HCT116 (cell line): ENCODE measurements at regions not wholly inside any gene's neighbourhood (a gene's known extent, or its start where the extent isn't known, plus 50 kb on each side); places are given as distances from the start of the nearest gene placed in this dataset.

ENCODE experiments used
- ATAC-seq: fragments of 200-7000 bp; cut with Tn5 transposase; 2 replicates; pipeline ENCODE4 v1.9.1; 2020; ENCODE audit warnings: mild to moderate bottlenecking, moderate library complexity
- BruUV-seq: library from RNA; stranded (reverse); fragments of 400-500 nt; replicated peaks from 2 replicates; lab custom pipeline; 2021; lab: Mats Ljungman, UMichigan
- CTCF ChIA-PET: fragments of 300-600 bp; sonication (Branson Sonifier 250); formaldehyde crosslinking; loops from one replicate; lab custom pipeline; 2021; ENCODE audit warnings: antibody characterized with exemption; lab: Charles Lee
- POLR2A ChIA-PET: fragments of 300-600, 350-600 bp; sonication (Branson Sonifier 250); formaldehyde crosslinking; loops from one replicate; lab custom pipeline; 2021; ENCODE audit warnings: antibody characterized with exemption; lab: Charles Lee
- RAD21 ChIA-PET, 2 experiments: fragments of 300-600 bp; sonication (Branson Sonifier 250); formaldehyde crosslinking; loops; one replicate each; lab custom pipeline; 2023; ENCODE audit warnings: low total read pairs in 2 of 2; ENCODE audit not compliant: uncharacterized antibody in 2 of 2, unreplicated experiment in 2 of 2, low non-redundant PET in 1 of 2; lab: Charles Lee
- DNase-seq: peaks from one replicate; pipeline ENCODE4 v3.0.0-alpha.2; 2010; ENCODE audit warnings: low read depth, low spot score
- H2AFZ ChIP-seq: fragments of 200-600 bp; shearing (Covaris generic), sonication (generic); 2 replicates; pipeline ENCODE4 v1.6.1; 2017; ENCODE audit warnings: low read depth, mixed run types, mixed read lengths, antibody characterized with exemption, low read length; ENCODE audit not compliant: poor library complexity, severe bottlenecking
- H3K27ac ChIP-seq: 2 replicates; pipeline ENCODE4 v1.5.1; 2012; ENCODE audit warnings: low read depth, low read length
- H3K27me3 ChIP-seq: fragments of 200-600 bp; sonication (generic); 2 replicates; pipeline ENCODE4 v1.6.1; 2016; ENCODE audit warnings: mixed run types, low read length, mixed read lengths; ENCODE audit not compliant: insufficient read depth
- H3K36me3 ChIP-seq, 2 experiments: fragments of 200-500 bp in 1 of 2; fragments of 200-600 bp in 1 of 2; sonication (Bioruptor generic) in 1 of 2; sonication (generic) in 1 of 2; 2 replicates each; pipeline versions ENCODE4 v1.5.1 to v1.6.1; 2014 to 2016; ENCODE audit warnings: low read length in 2 of 2, inconsistent platforms in 1 of 2, mixed read lengths in 1 of 2, mixed run types in 1 of 2; ENCODE audit not compliant: insufficient read depth in 2 of 2, control insufficient read depth in 1 of 2
- H3K4me1 ChIP-seq, 2 experiments: fragments of 200-600 bp in 1 of 2; sonication (generic) in 1 of 2; 2 replicates each; pipeline versions ENCODE4 v1.5.1 to v1.6.1; 2012 to 2017; ENCODE audit warnings: low read length in 2 of 2, inconsistent platforms in 1 of 2, mild to moderate bottlenecking in 1 of 2, mixed read lengths in 1 of 2, mixed run types in 1 of 2, moderate library complexity in 1 of 2; ENCODE audit not compliant: insufficient read depth in 2 of 2, control insufficient read depth in 1 of 2
- H3K4me2 ChIP-seq: fragments of 200-600 bp; sonication (generic); 2 replicates; pipeline ENCODE4 v1.6.1; 2017; ENCODE audit warnings: mixed run types, low read length, mixed read lengths
- H3K4me3 ChIP-seq, 2 experiments: fragments of 200-600 bp in 1 of 2; sonication (generic) in 1 of 2; replicated peaks in 1 of 2; 2 replicates each; pipeline ENCODE4 v1.5.1; 2011 to 2016; ENCODE audit warnings: low read length in 2 of 2, control low read depth in 1 of 2, low read depth in 1 of 2, mild to moderate bottlenecking in 1 of 2, mixed read lengths in 1 of 2, mixed run types in 1 of 2
- H3K79me2 ChIP-seq: fragments of 200-600 bp; sonication (generic); 2 replicates; pipeline ENCODE4 v1.6.1; 2017; ENCODE audit warnings: mild to moderate bottlenecking, mixed run types, low read length, moderate library complexity, mixed read lengths; ENCODE audit not compliant: insufficient read depth
- H3K9ac ChIP-seq: fragments of 200-600 bp; sonication (generic); 2 replicates; pipeline ENCODE4 v1.6.1; 2016; ENCODE audit warnings: low read length, mixed read lengths
- H3K9me2 ChIP-seq: fragments of 200-600 bp; sonication (generic), shearing (Covaris generic); 2 replicates; pipeline ENCODE4 v1.6.1; 2017; ENCODE audit warnings: mixed run types, mild to moderate bottlenecking, moderate library complexity; ENCODE audit not compliant: insufficient read depth
- H3K9me3 ChIP-seq, 2 experiments: fragments of 200-500 bp in 1 of 2; fragments of 200-600 bp in 1 of 2; sonication (Bioruptor generic) in 1 of 2; sonication (generic) in 1 of 2; 2 replicates each; pipeline ENCODE4 v1.6.1; 2014 to 2017; ENCODE audit warnings: low read length in 2 of 2, mixed read lengths in 2 of 2, inconsistent platforms in 1 of 2, low read depth in 1 of 2, mild to moderate bottlenecking in 1 of 2, mixed run types in 1 of 2, moderate library complexity in 1 of 2; ENCODE audit not compliant: control insufficient read depth in 1 of 2, insufficient read depth in 1 of 2
- H4K20me1 ChIP-seq: fragments of 200-600 bp; sonication (generic), shearing (Covaris generic); 2 replicates; pipeline ENCODE4 v1.6.1; 2017; ENCODE audit warnings: mixed run types, mild to moderate bottlenecking, moderate library complexity; ENCODE audit not compliant: insufficient read depth
- CBX3 ChIP-seq: IDR thresholded peaks from 2 replicates; pipeline ENCODE4 v1.6.1; 2012; ENCODE audit warnings: low read depth
- CEBPB ChIP-seq: IDR thresholded peaks from 2 replicates; pipeline ENCODE4 v1.6.1; 2012; ENCODE audit warnings: low read depth
- ELF1 ChIP-seq: IDR thresholded peaks from 2 replicates; pipeline ENCODE4 v1.6.1; 2012; ENCODE audit warnings: low read depth, borderline replicate concordance
- EZH2 ChIP-seq: fragments of 200-600 bp; sonication (generic); IDR thresholded peaks from 2 replicates; pipeline ENCODE4 v1.6.1; 2017; ENCODE audit warnings: antibody characterized with exemption, mixed run types
- EZH2phosphoT487 ChIP-seq: fragments of 200-600 bp; IDR thresholded peaks from 2 replicates; pipeline ENCODE4 v1.6.1; 2018; ENCODE audit warnings: antibody characterized with exemption, borderline replicate concordance
- FOSL1 ChIP-seq: IDR thresholded peaks from 2 replicates; pipeline ENCODE4 v1.6.1; 2012; ENCODE audit warnings: low read depth
- JUND ChIP-seq: IDR thresholded peaks from 2 replicates; pipeline ENCODE4 v1.6.1; 2012
- POLR2AphosphoS5 ChIP-seq: IDR thresholded peaks from 2 replicates; pipeline ENCODE4 v1.6.1; 2011; ENCODE audit warnings: mild to moderate bottlenecking, low read depth, low read length, moderate library complexity
- RAD21 ChIP-seq: IDR thresholded peaks from 2 replicates; pipeline ENCODE4 v1.6.1; 2012; ENCODE audit warnings: low read depth, mild to moderate bottlenecking
- SP1 ChIP-seq: IDR thresholded peaks from 2 replicates; pipeline ENCODE4 v1.6.1; 2012; ENCODE audit warnings: low read depth
- YY1 ChIP-seq: IDR thresholded peaks from 2 replicates; pipeline ENCODE4 v1.6.1; 2011; ENCODE audit warnings: low read length, low read depth, moderate library complexity, mild to moderate bottlenecking; ENCODE audit not compliant: insufficient replicate concordance; ENCODE audit errors: extremely low read depth
- ZNF274 ChIP-seq: fragments of 200-500 bp; sonication (Bioruptor generic); IDR thresholded peaks from 2 replicates; pipeline ENCODE4 v1.6.1; 2014; ENCODE audit warnings: mild to moderate bottlenecking, low read depth, low read length, inconsistent platforms
- intact Hi-C: fragments of 100-400 bp; cut with micrococcal nuclease; formaldehyde crosslinking; loops from 2 replicates; pipeline ENCODE4 v1.10.0; 2022
- TF ChIP-seq, protein P1 (sequence below): IDR thresholded peaks from 2 replicates; pipeline ENCODE4 v1.6.1; 2012
- TF ChIP-seq, protein P2 (sequence below): IDR thresholded peaks from 2 replicates; pipeline ENCODE4 v1.6.1; 2012; ENCODE audit warnings: low read depth
- TF ChIP-seq, protein P3 (sequence below): IDR thresholded peaks from 2 replicates; pipeline ENCODE4 v1.6.1; 2012

DNA sequence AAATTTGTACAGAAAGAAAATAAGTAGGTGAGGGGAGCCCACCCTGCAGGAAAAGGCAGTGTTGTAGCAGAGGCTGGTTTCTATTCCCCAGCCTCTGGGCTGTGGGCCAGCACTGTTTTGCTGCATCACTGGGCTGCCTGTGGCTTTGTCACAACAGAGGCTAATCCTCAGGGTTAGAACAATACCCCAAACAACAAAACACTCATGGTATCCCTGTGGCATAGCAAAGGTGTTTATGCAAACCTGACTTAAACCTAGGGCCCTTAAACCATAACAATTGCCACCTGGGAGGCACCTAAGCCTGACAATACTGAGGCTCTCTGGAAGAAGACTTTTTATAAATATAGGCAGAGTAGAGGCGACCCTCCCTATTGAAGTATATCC lies 314.7 kb downstream of the OLFM4 start:
- Histone ChIP-seq H2AFZ (no peak overlapping the region), H3K79me2 (no peaks in the 10 kb centered on the region), H3K4me3 (no peak overlapping the region), H3K4me1 (no peaks in the 10 kb centered on the region), H3K9me3 (peaks cover 7 to 24% of the 10 kb centered on the region in 2 experiments; a peak in 3 of 4 replicates), H3K27ac (no peak overlapping the region), H3K36me3 (no peaks in the 10 kb centered on the region), H3K4me2 (no peak overlapping the region), H3K9me2 (no peaks in the 10 kb centered on the region), H3K9ac (no peak overlapping the region), H3K27me3 (no peaks in the 10 kb centered on the region), H4K20me1 (no peaks in the 10 kb centered on the region)
- POLR2A ChIA-PET, result no interaction called here
- intact Hi-C loops, result no loop called here
- RAD21 ChIA-PET, result no interaction called here
- BruUV-seq, result no TSS peak
- DNase-seq, result no peak
- TF ChIP-seq POLR2AphosphoS5 (no peak), JUND (no peak), ZNF274 (no peak), EZH2 (no peak), CEBPB (no peak), SP1 (no peak), CBX3 (no peak), FOSL1 (no peak), EZH2phosphoT487 (no peak), YY1 (no peak), ELF1 (no peak), RAD21 (no peak)
- TF ChIP-seq, protein P1, sequence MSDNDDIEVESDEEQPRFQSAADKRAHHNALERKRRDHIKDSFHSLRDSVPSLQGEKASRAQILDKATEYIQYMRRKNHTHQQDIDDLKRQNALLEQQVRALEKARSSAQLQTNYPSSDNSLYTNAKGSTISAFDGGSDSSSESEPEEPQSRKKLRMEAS, result no peak
- TF ChIP-seq, protein P2, sequence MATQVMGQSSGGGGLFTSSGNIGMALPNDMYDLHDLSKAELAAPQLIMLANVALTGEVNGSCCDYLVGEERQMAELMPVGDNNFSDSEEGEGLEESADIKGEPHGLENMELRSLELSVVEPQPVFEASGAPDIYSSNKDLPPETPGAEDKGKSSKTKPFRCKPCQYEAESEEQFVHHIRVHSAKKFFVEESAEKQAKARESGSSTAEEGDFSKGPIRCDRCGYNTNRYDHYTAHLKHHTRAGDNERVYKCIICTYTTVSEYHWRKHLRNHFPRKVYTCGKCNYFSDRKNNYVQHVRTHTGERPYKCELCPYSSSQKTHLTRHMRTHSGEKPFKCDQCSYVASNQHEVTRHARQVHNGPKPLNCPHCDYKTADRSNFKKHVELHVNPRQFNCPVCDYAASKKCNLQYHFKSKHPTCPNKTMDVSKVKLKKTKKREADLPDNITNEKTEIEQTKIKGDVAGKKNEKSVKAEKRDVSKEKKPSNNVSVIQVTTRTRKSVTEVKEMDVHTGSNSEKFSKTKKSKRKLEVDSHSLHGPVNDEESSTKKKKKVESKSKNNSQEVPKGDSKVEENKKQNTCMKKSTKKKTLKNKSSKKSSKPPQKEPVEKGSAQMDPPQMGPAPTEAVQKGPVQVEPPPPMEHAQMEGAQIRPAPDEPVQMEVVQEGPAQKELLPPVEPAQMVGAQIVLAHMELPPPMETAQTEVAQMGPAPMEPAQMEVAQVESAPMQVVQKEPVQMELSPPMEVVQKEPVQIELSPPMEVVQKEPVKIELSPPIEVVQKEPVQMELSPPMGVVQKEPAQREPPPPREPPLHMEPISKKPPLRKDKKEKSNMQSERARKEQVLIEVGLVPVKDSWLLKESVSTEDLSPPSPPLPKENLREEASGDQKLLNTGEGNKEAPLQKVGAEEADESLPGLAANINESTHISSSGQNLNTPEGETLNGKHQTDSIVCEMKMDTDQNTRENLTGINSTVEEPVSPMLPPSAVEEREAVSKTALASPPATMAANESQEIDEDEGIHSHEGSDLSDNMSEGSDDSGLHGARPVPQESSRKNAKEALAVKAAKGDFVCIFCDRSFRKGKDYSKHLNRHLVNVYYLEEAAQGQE, result no peak
- TF ChIP-seq, protein P3, sequence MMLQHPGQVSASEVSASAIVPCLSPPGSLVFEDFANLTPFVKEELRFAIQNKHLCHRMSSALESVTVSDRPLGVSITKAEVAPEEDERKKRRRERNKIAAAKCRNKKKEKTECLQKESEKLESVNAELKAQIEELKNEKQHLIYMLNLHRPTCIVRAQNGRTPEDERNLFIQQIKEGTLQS, result no peak
- no peak for ATAC-seq
- CTCF ChIA-PET, result no interaction called here
